Body of pancreas (tissue), 4 donors: ENCODE measurements at regions not wholly inside any gene's neighbourhood (a gene's known extent, or its start where the extent isn't known, plus 50 kb on each side); places are given as distances from the start of the nearest gene placed in this dataset.
A peak's percentile ranks its signal among the peaks of the same experiment; 100 is the strongest.

ENCODE experiments used
- CTCF ChIP-seq, 7 experiments: fragments of 450-650 bp in 4 of 7; fragments of 200-600 bp in 3 of 7; sonication (generic) in 3 of 7; IDR thresholded peaks; one replicate each; pipeline ENCODE4 v1.5.1; 2016 to 2019; ENCODE audit warnings: antibody characterized with exemption in 7 of 7
- POLR2A ChIP-seq, 3 donors: fragments of 450-650 bp; IDR thresholded peaks; one replicate each; pipeline ENCODE4 v1.6.1; 2016; ENCODE audit warnings: antibody characterized with exemption in 3 of 3, mild to moderate bottlenecking in 2 of 3

- TF ChIP-seq CTCF (IDR thresholded peaks at IDR 0.05) (peak in 1 of 7 experiments; percentile 16), POLR2A (IDR thresholded peaks at IDR 0.05) (no peak)
These were observed 1562.4 kb upstream of the TMEM132C start for GRCh38 chr12:126704609-126705008.
